ENCODE measurements at regions not wholly inside any gene's neighbourhood (a gene's known extent, or its start where the extent isn't known, plus 50 kb on each side); places are given as distances from the start of the nearest gene placed in this dataset.

GRCh38 chrX:40247382-40247781, 149.6 kb upstream of the BCOR start:
- TF ChIP-seq POLR2A (IDR thresholded peaks at IDR 0.05) (no peak), CTCF (IDR thresholded peaks at IDR 0.05) (no peak)

All from suprapubic skin (tissue), 3 donors.